CD4-positive, alpha-beta T cell treated with Interleukin-4 for 1 hour (primary cell): ENCODE measurements at regions not wholly inside any gene's neighbourhood (a gene's known extent, or its start where the extent isn't known, plus 50 kb on each side); places are given as distances from the start of the nearest gene placed in this dataset.

Experiments used
- DNase-seq, 2 donors: peaks; one replicate each; pipeline ENCODE4 v3.0.0-alpha.2; 2020 to 2022

GRCh38 chr12:115758877-115759620, 518.4 kb downstream of the MED13L start:
- no peak for DNase-seq

DNA sequence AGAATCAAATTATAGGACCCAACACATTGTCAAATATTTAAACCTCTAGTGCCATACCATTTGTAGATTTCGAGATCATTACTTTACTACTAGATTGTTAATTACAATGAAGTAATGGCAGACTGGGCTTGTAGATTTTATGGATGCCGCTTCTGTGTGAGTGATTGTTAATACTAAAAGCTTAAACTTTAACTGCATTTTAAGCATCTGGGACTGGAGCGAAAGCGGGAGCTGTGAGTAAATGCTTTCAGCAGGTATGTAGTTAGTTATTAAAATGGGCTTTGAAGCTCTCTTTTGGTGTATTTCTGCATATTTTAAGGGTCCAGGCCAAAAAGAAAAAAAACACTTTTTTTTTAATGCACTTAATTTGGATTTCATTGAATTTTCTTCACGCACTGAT, 519.3 kb downstream of the MED13L start:
- no peak for DNase-seq

- no peak for DNase-seq
Observed at GRCh38 chr12:115756804-115757203, 520.7 kb downstream of the MED13L start.

- no peak for DNase-seq
Observed at GRCh38 chr12:115756271-115756670, 521.2 kb downstream of the MED13L start.

- no peak for DNase-seq
Observed at GRCh38 chr12:115755725-115756085, 521.8 kb downstream of the MED13L start.

DNA sequence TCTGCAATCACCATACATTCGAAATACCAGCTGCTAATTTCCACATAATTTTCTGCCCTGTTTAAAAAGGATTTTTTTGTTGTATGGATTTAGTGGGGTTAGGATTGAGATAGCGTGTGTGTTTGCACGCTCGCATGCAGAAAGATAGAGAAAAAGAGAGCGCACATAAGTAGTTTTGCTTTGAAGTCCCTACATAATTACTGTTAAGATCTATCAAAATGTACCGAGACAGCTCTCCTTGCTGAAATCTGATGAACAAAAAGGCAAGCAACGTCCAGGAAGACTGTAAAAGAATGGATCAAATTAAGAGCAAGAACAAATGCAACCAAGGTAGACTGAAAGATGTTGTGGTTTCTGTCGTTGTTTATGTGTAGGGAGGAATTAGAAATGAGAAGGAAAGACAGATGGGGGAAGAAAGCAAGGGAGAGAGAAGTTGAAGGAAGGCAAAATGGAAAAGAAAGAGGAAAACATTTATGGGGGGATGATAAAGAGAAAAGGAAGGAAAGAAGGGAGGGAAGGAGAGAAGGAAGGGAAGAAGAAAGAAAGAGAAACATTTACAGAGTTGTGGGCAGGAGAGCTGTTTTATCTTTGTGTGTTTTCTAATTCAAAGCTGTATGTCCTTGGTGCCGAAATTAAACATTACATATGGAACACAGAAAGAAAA, 522.3 kb downstream of the MED13L start:
- no peak for DNase-seq

- DNase-seq = no peak
Observed at GRCh38 chr12:115752913-115753726, 524.4 kb downstream of the MED13L start.

- DNase-seq = no peak
Observed at GRCh38 chr12:115752156-115752555, 525.3 kb downstream of the MED13L start.

GRCh38 chr12:115750340-115750739, 527.2 kb downstream of the MED13L start:
- no peak for DNase-seq

GRCh38 chr12:115749071-115749841, 528.2 kb downstream of the MED13L start:
- DNase-seq = no peak

- DNase-seq = no peak
Observed at GRCh38 chr12:115740586-115741155, 536.8 kb downstream of the MED13L start.

GRCh38 chr12:115737895-115738294, 539.6 kb downstream of the MED13L start:
- DNase-seq = no peak

- DNase-seq = no peak
Observed at GRCh38 chr12:115736360-115736759, 541.1 kb downstream of the MED13L start.

GRCh38 chr12:115730975-115731541, 546.4 kb downstream of the MED13L start:
- DNase-seq = no peak

GRCh38 chr12:115726691-115727090, 550.8 kb downstream of the MED13L start:
- DNase-seq = no peak

DNA sequence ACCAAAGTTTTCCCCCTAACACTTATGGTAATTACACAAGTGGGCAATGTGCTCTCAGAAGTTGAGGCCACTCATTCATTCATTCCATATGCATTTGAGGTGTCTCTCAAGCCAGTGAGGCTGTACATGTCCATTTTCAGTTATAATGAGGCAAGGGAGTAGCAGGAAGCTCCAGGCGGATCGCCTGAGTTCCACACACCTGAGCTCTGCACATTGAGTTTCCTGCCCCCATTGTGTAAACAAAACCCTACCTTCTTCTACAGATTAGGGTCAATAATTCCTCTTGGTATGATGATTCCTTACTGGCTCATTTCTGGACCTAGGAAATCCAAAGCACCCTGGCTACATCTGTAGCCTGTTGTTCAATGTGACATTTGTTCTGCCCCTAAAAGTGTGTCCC, 555.3 kb downstream of the MED13L start:
- no peak for DNase-seq

DNA sequence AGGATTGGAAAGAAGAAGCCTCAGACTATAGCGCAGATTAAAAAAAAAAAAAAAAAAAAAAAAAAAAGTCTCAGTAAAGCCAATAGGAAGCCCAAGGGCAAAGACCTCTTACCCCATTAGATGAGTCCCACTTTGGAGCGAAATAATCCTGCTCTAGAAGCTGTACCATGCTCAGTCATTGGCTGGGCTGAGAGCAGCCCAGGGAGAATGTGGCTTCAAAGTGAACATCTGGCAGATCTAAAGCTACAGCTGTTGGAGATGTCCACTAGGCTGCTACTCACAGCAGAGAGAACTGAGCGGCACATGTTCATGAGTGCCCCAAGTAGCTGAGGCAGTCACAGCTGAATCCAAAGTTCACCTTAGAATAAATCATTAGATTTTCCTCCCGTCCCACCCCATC, 560.9 kb downstream of the MED13L start:
- no peak for DNase-seq

GRCh38 chr12:115712676-115713075, 564.8 kb downstream of the MED13L start:
- DNase-seq = no peak

DNA sequence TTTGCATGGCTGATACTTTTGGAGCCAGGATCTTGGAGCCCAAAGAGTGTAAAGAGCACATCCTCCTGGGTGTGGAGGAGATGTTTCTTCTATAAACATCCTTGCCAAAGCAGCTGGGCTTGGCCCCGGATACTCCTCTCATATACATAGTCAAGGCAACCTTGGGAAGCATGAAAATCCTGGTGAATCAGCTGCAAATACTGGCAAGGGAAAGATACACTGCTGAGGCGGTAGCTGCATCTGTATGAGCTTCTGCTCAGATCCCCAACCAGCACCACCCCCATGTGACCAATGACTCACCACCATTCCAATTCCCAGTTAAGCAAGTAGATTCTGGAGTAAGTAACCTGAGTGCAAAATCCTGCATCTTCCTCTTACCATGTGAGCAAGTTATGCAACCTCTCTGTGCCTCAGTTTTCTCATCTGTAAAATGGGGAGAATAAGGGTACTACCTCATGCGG, 567.4 kb downstream of the MED13L start:
- DNase-seq = no peak

GRCh38 chr12:115709540-115710011, 567.9 kb downstream of the MED13L start:
- no peak for DNase-seq

DNA sequence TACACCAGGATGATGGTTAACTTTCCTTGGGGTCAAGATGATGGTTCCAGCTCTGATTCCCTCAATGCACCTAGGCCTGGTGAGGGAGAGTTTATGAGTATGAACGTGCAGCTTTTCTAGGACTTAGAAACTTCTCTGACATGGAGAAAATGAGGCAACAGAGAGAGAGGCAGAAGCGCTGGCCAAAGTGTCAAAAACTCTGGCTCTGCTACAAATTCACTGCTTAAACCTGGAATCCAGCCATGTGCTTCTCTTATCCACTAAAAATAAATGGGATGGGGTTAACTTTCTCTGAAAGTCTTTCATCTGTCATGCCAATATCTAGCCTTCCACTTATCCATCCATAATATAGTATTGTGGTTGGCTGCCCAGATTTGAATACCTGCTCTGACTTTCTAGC, 568.7 kb downstream of the MED13L start:
- no peak for DNase-seq

DNA sequence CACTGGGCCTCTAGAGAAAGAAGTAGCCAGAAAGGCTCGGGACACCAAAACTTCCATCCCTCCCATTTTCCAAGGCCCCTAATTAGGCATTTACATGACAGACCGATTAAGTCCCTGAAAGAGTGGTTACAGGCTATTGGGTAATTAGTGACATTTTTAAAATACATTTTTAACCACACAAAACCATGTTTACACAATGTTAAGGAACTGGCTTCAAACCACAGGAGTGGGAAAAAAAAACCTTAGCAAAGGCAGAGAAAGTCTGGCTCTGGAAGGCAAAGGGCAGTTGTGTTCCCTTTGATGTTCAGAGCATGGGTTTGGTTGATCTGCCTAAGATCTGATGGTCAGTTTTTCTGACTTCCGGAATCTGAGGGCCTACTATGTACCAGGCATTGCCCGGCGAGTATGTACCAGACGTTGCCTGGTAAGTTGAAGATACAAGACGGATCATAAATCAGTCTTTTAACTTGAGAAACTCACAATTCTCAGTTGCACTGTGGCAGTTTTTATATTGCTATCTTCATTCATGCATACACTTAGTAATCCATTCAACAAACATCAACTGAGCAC, 576.5 kb downstream of the MED13L start:
- DNase-seq = no peak
